ENCODE measurements at regions not wholly inside any gene's neighbourhood (a gene's known extent, or its start where the extent isn't known, plus 50 kb on each side); places are given as distances from the start of the nearest gene placed in this dataset.
"Not testable (repeated sequence)": the region's sequence is repeated elsewhere in the genome, so short reads cannot be mapped to it uniquely, and the experiment has no call there.

- no peak overlapping the region for H3K27ac ChIP-seq (ENCODE audit: low read depth in 1 of 2, low read length in 1 of 2)
- H3K4me1 ChIP-seq (ENCODE audit: control insufficient read depth in 5 of 5, insufficient read depth in 5 of 5, low read length in 5 of 5), result no peaks in the 10 kb centered on the region
- H3K36me3 ChIP-seq (ENCODE audit: control insufficient read depth in 4 of 4, insufficient read depth in 4 of 4, low read length in 4 of 4), result no peaks in the 10 kb centered on the region
- peaks cover 0 to 9% (median 5%) of the 10 kb centered on the region in 4 donors for H3K9me3 ChIP-seq (ENCODE audit: control insufficient read depth in 4 of 4, insufficient read depth in 3 of 4, low read length in 3 of 4)
- H3K9ac ChIP-seq (ENCODE audit: insufficient read depth in 1 of 2, low read length in 2 of 2), result no peak overlapping the region
- ATAC-seq (ENCODE audit: insufficient read depth, low FRiP score) (no peak), DNase-seq (no peak)
- 98% methylated on average over 4 to 5 of the region's 5 CpGs for WGBS, 2 donors
- no peak overlapping the region for H3K4me3 ChIP-seq
- no peaks in the 10 kb centered on the region for H3K27me3 ChIP-seq (ENCODE audit: control insufficient read depth in 3 of 3, insufficient read depth in 3 of 3, low read length in 2 of 3)
- TF ChIP-seq CTCF (IDR thresholded peaks at IDR 0.05; ENCODE audit: control extremely low read depth, extremely low read depth), result no peak
Observed at GRCh38 chr20:47430862-47431588, 70.7 kb upstream of the NCOA3 start.

GRCh38 chr20:47432834-47433210 lies 68.9 kb upstream of the NCOA3 start:
- WGBS, 2 donors, result 52 to 70% methylated on average over 3 of the region's 3 CpGs
- DNase-seq, result no peak
- H3K9me3 ChIP-seq (ENCODE audit: control insufficient read depth in 4 of 4, insufficient read depth in 3 of 4, low read length in 3 of 4), result peaks cover 0 to 2% (median under 1%) of the 10 kb centered on the region in 4 donors
- no peak overlapping the region for H3K9ac ChIP-seq (ENCODE audit: insufficient read depth in 1 of 2, low read length in 2 of 2)
- no peak overlapping the region for H3K4me3 ChIP-seq
- no peak for ATAC-seq (ENCODE audit: insufficient read depth, low FRiP score)
- H3K36me3 ChIP-seq (ENCODE audit: control insufficient read depth in 4 of 4, insufficient read depth in 4 of 4, low read length in 4 of 4), result no peaks in the 10 kb centered on the region
- H3K27me3 ChIP-seq (ENCODE audit: control insufficient read depth in 3 of 3, insufficient read depth in 3 of 3, low read length in 2 of 3), result no peaks in the 10 kb centered on the region
- H3K27ac ChIP-seq (ENCODE audit: low read depth in 1 of 2, low read length in 1 of 2), result no peak overlapping the region
- TF ChIP-seq CTCF (IDR thresholded peaks at IDR 0.05; ENCODE audit: control extremely low read depth, extremely low read depth), result no peak
- no peaks in the 10 kb centered on the region for H3K4me1 ChIP-seq (ENCODE audit: control insufficient read depth in 5 of 5, insufficient read depth in 5 of 5, low read length in 5 of 5)

- not testable (repeated sequence) for H3K27me3 ChIP-seq (ENCODE audit: control insufficient read depth in 3 of 3, insufficient read depth in 3 of 3, low read length in 2 of 3); H3K9me3 ChIP-seq (ENCODE audit: control insufficient read depth in 4 of 4, insufficient read depth in 3 of 4, low read length in 3 of 4); H3K4me1 ChIP-seq (ENCODE audit: control insufficient read depth in 5 of 5, insufficient read depth in 5 of 5, low read length in 5 of 5); H3K36me3 ChIP-seq (ENCODE audit: control insufficient read depth in 4 of 4, insufficient read depth in 4 of 4, low read length in 4 of 4); DNase-seq; H3K9ac ChIP-seq (ENCODE audit: insufficient read depth in 1 of 2, low read length in 2 of 2); H3K4me3 ChIP-seq; ATAC-seq (ENCODE audit: insufficient read depth, low FRiP score); H3K27ac ChIP-seq (ENCODE audit: low read depth in 1 of 2, low read length in 1 of 2)
- 81 to 92% methylated on average over 13 of the region's 13 CpGs for WGBS, 2 donors
Observed at GRCh38 chr20:47434128-47434779, 67.4 kb upstream of the NCOA3 start.

- DNase-seq, result peak; percentile 24 to 85 (median 68)
- peaks cover 0 to 5% (median 0%) of the 10 kb centered on the region in 5 donors for H3K4me1 ChIP-seq (ENCODE audit: control insufficient read depth in 5 of 5, insufficient read depth in 5 of 5, low read length in 5 of 5)
- H3K36me3 ChIP-seq (ENCODE audit: control insufficient read depth in 4 of 4, insufficient read depth in 4 of 4, low read length in 4 of 4), result no peaks in the 10 kb centered on the region
- H3K27me3 ChIP-seq (ENCODE audit: control insufficient read depth in 3 of 3, insufficient read depth in 3 of 3, low read length in 2 of 3), result no peaks in the 10 kb centered on the region
- ATAC-seq (ENCODE audit: insufficient read depth, low FRiP score), result peak; percentile 61
- TF ChIP-seq CTCF (IDR thresholded peaks at IDR 0.05; ENCODE audit: control extremely low read depth, extremely low read depth), result no peak
- no peaks in the 10 kb centered on the region for H3K9me3 ChIP-seq (ENCODE audit: control insufficient read depth in 4 of 4, insufficient read depth in 3 of 4, low read length in 3 of 4)
- WGBS, 2 donors, result 56 to 66% methylated on average over 18 of the region's 18 CpGs
- H3K27ac ChIP-seq (ENCODE audit: low read depth in 1 of 2, low read length in 1 of 2), result peak overlapping the region in 1 of 2 donors; percentile 58
- no peak overlapping the region for H3K9ac ChIP-seq (ENCODE audit: insufficient read depth in 1 of 2, low read length in 2 of 2)
- no peak overlapping the region for H3K4me3 ChIP-seq
Observed at GRCh38 chr20:47438464-47439381, 63.0 kb upstream of the NCOA3 start.

All from lung (tissue), 11 donors.